ENCODE measurements at regions not wholly inside any gene's neighbourhood (a gene's known extent, or its start where the extent isn't known, plus 50 kb on each side); places are given as distances from the start of the nearest gene placed in this dataset.

DNA sequence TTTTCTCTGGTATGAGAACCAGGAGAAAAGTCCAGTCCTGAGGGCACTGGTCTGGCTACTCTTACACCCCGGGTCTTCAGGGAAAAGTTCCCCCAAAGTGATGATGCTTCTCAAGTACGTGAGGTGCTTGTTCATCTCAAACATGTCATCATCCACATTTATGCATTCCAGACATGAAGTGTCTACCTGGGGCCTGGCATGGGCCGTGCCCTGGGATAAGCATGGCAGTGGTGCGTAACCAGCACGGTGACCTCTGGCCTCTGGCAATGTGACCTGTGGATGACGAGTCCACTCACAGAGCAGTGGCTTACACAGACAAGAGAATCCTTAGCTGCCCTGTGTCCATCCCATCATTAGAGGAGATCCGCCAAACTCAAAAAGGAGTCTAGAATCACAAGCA lies 74.8 kb upstream of the LGALSL start:
- H3K4me3 ChIP-seq (ENCODE audit: low read depth, low read length), result no peak overlapping the region
- POLR2A ChIA-PET, result no interaction called here
- TF ChIP-seq, protein P1, sequence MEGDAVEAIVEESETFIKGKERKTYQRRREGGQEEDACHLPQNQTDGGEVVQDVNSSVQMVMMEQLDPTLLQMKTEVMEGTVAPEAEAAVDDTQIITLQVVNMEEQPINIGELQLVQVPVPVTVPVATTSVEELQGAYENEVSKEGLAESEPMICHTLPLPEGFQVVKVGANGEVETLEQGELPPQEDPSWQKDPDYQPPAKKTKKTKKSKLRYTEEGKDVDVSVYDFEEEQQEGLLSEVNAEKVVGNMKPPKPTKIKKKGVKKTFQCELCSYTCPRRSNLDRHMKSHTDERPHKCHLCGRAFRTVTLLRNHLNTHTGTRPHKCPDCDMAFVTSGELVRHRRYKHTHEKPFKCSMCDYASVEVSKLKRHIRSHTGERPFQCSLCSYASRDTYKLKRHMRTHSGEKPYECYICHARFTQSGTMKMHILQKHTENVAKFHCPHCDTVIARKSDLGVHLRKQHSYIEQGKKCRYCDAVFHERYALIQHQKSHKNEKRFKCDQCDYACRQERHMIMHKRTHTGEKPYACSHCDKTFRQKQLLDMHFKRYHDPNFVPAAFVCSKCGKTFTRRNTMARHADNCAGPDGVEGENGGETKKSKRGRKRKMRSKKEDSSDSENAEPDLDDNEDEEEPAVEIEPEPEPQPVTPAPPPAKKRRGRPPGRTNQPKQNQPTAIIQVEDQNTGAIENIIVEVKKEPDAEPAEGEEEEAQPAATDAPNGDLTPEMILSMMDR (IDR thresholded peaks at IDR 0.05; ENCODE audit: low read depth, low read length), result no peak

DNA sequence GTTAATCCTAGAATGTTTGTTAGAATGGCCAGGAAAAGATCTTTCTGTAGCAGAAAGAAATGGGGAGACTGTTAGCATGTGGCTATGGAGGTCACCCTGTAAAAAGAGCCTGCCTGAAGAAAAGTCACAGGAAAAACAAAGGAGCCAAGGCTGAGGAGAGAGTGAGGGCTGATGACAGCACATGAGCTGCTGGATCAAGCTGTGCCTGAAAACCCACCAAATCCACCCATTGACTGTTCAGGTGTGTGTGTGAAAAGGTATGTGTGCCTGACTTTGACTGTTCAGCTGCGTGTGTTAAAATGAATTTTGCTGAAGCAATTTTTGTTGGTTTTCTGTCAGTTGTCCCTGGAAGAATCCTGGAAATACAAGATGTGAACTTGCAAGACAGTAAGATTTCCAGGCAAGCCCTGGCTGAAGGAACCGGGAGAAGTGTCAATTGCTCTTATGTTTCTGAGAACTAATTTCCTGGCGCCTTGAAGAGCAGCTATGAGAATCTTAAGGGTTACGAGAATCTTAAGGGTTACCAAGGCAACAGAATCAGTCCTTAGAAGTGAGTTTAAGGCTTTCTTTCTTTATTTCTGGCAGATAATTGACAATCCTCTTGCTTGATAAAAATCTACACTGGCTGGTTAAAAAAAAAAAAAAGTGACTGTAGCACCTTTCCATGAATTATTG lies 73.0 kb upstream of the LGALSL start:
- Histone ChIP-seq H3K27ac (ENCODE audit: low read depth, low read length) (no peak overlapping the region), H3K4me3 (ENCODE audit: low read depth, low read length) (no peak overlapping the region), H3K9me3 (ENCODE audit: control insufficient read depth, insufficient read depth, low read length) (no peaks in the 10 kb centered on the region), H3K27me3 (ENCODE audit: control insufficient read depth, insufficient read depth, low read length) (peaks cover 20% of the 10 kb centered on the region)
- no peak for DNase-seq (ENCODE audit: low read depth, low spot score)
- POLR2A ChIA-PET, result no interaction called here
- CTCF ChIA-PET, result no interaction called here
- TF ChIP-seq, protein P1 (IDR thresholded peaks at IDR 0.05; ENCODE audit: low read depth, low read length), result no peak

More for the DNA sequence above, 74.8 kb upstream of the LGALSL start:
- Histone ChIP-seq H3K27ac (ENCODE audit: low read depth, low read length) (no peak overlapping the region), H3K9me3 (ENCODE audit: control insufficient read depth, insufficient read depth, low read length) (no peaks in the 10 kb centered on the region), H3K27me3 (ENCODE audit: control insufficient read depth, insufficient read depth, low read length) (peaks cover 18% of the 10 kb centered on the region)
- no peak for DNase-seq (ENCODE audit: low read depth, low spot score)
- CTCF ChIA-PET, result no interaction called here

GRCh38 chr2:64383016-64383591 lies 70.9 kb upstream of the LGALSL start:
- TF ChIP-seq, protein P1 (IDR thresholded peaks at IDR 0.05; ENCODE audit: low read depth, low read length), result no peak
- H3K9me3 ChIP-seq (ENCODE audit: control insufficient read depth, insufficient read depth, low read length), result no peaks in the 10 kb centered on the region
- POLR2A ChIA-PET, result no interaction called here
- no peak overlapping the region for H3K4me3 ChIP-seq (ENCODE audit: low read depth, low read length)
- peaks cover 18% of the 10 kb centered on the region for H3K27me3 ChIP-seq (ENCODE audit: control insufficient read depth, insufficient read depth, low read length)
- CTCF ChIA-PET, result no interaction called here
- DNase-seq (ENCODE audit: low read depth, low spot score), result no peak
- H3K27ac ChIP-seq (ENCODE audit: low read depth, low read length), result no peak overlapping the region

DNA sequence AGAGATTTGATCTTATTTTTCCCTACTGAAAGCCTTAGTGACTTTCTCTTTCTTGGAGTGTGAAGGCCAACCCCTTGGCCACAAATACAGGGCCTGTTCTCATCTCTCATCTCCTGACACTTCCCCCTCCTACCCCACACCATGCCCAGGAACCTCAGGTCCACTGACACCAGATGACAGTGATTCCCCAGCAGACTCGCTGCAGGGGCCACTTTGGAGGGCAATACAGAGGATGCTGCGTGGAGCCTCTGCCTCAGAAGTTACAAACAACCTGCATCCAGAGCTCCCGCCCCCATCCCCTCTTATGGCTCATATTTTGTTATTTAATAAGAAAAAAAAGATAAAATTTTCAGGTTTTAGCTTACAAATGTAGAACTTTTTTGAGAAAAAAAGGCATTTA lies 70.1 kb upstream of the LGALSL start:
- H3K27ac ChIP-seq (ENCODE audit: low read depth, low read length), result no peak overlapping the region
- peaks cover 18% of the 10 kb centered on the region for H3K27me3 ChIP-seq (ENCODE audit: control insufficient read depth, insufficient read depth, low read length)
- ChIA-PET CTCF (interaction anchor here (0.6 kb wide), 1 partner anchor 214 kb away, joined by 3 read pairs; no protein-coding TSS in a partner anchor), POLR2A (no interaction called here)
- no peak overlapping the region for H3K4me3 ChIP-seq (ENCODE audit: low read depth, low read length)
- H3K9me3 ChIP-seq (ENCODE audit: control insufficient read depth, insufficient read depth, low read length), result no peaks in the 10 kb centered on the region
- TF ChIP-seq, protein P1 (IDR thresholded peaks at IDR 0.05; ENCODE audit: low read depth, low read length), result no peak
- DNase-seq (ENCODE audit: low read depth, low spot score), result no peak

- Histone ChIP-seq H3K9me3 (ENCODE audit: control insufficient read depth, insufficient read depth, low read length) (no peaks in the 10 kb centered on the region), H3K27me3 (ENCODE audit: control insufficient read depth, insufficient read depth, low read length) (peaks cover 10% of the 10 kb centered on the region), H3K4me3 (ENCODE audit: low read depth, low read length) (no peak overlapping the region), H3K27ac (ENCODE audit: low read depth, low read length) (no peak overlapping the region)
- TF ChIP-seq, protein P1 (IDR thresholded peaks at IDR 0.05; ENCODE audit: low read depth, low read length), result no peak
- ChIA-PET CTCF (no interaction called here), POLR2A (no interaction called here)
- no peak for DNase-seq (ENCODE audit: low read depth, low spot score)
These were observed 67.3 kb upstream of the LGALSL start for GRCh38 chr2:64386676-64387075.

Measured in AG04450 (cell line).